Bronchial epithelial cell (primary cell): ENCODE measurements at regions not wholly inside any gene's neighbourhood (a gene's known extent, or its start where the extent isn't known, plus 50 kb on each side); places are given as distances from the start of the nearest gene placed in this dataset.

ENCODE experiments used
- DNase-seq: peaks from one replicate; pipeline ENCODE4 v3.0.0-alpha.2; 2010; ENCODE audit warnings: low read depth
- FAIRE-seq: peaks from 2 replicates; lab custom pipeline; 2011; peaks lifted over from hg19 to GRCh38; lab: Jason Lieb, UNC
- H3K27me3 ChIP-seq: 2 replicates; pipeline ENCODE4 v1.5.1; 2011; ENCODE audit warnings: low read length; ENCODE audit not compliant: control insufficient read depth, insufficient read depth
- H3K36me3 ChIP-seq: 2 replicates; pipeline ENCODE4 v1.5.1; 2011; ENCODE audit warnings: low read length; ENCODE audit not compliant: control insufficient read depth, insufficient read depth
- H3K4me3 ChIP-seq: 2 replicates; pipeline ENCODE4 v1.5.1; 2011; ENCODE audit warnings: mild to moderate bottlenecking, low read depth, low read length, control low read depth
- CTCF ChIP-seq: IDR thresholded peaks from 2 replicates; pipeline ENCODE4 v1.5.1; 2011; ENCODE audit warnings: mild to moderate bottlenecking, moderate library complexity, low read length, control low read depth, inconsistent platforms; ENCODE audit not compliant: insufficient read depth, severe bottlenecking

GRCh38 chrX:9188117-9188516 lies 154.2 kb upstream of the FAM9B start:
- H3K4me3 ChIP-seq: no peak overlapping the region
- FAIRE-seq (no peak), DNase-seq (no peak)
- no peaks in the 10 kb centered on the region for H3K36me3 ChIP-seq
- H3K27me3 ChIP-seq: no peaks in the 10 kb centered on the region
- TF ChIP-seq CTCF: no peak

GRCh38 chrX:9189286-9189685 lies 155.4 kb upstream of the FAM9B start:
- Histone ChIP-seq H3K36me3 (no peaks in the 10 kb centered on the region), H3K4me3 (no peak overlapping the region), H3K27me3 (no peaks in the 10 kb centered on the region)
- no peak for DNase-seq
- TF ChIP-seq CTCF: no peak
- FAIRE-seq: no peak

GRCh38 chrX:9191392-9191791 lies 157.5 kb upstream of the FAM9B start:
- H3K4me3 ChIP-seq: no peak overlapping the region
- TF ChIP-seq CTCF: no peak
- no peaks in the 10 kb centered on the region for H3K27me3 ChIP-seq
- no peaks in the 10 kb centered on the region for H3K36me3 ChIP-seq
- no peak for FAIRE-seq
- no peak for DNase-seq

- no peaks in the 10 kb centered on the region for H3K27me3 ChIP-seq
- FAIRE-seq (no peak), DNase-seq (no peak)
- TF ChIP-seq CTCF: no peak
- H3K36me3 ChIP-seq: no peaks in the 10 kb centered on the region
- no peak overlapping the region for H3K4me3 ChIP-seq
These were observed 161.4 kb upstream of the FAM9B start for GRCh38 chrX:9195199-9195880.

- Histone ChIP-seq H3K36me3 (no peaks in the 10 kb centered on the region), H3K27me3 (no peaks in the 10 kb centered on the region), H3K4me3 (no peak overlapping the region)
- FAIRE-seq: no peak
- no peak for DNase-seq
- TF ChIP-seq CTCF: no peak
These were observed 163.2 kb upstream of the FAM9B start for GRCh38 chrX:9196961-9197640.
